HEK293 (cell line): ENCODE measurements at regions not wholly inside any gene's neighbourhood (a gene's known extent, or its start where the extent isn't known, plus 50 kb on each side); places are given as distances from the start of the nearest gene placed in this dataset.

Experiments used
- CTCF ChIA-PET: fragments of 350-600 bp; formaldehyde crosslinking; extraction: SDS; loops from one replicate; lab custom pipeline; 2021; ENCODE audit warnings: antibody characterized with exemption; lab: Yijun Ruan, JAX
- POLR2A ChIA-PET: fragments of 300-600 bp; formaldehyde crosslinking; extraction: SDS; loops from one replicate; lab custom pipeline; 2020; ENCODE audit warnings: antibody characterized with exemption, inconsistent platforms; lab: Yijun Ruan, JAX
- H3K27ac ChIP-seq: fragments of 200-500 bp; sonication (Bioruptor generic); 2 replicates; pipeline ENCODE4 v1.5.1; 2014; ENCODE audit warnings: low read depth, low read length, control low read depth, inconsistent platforms; ENCODE audit errors: extremely low read depth
- H3K36me3 ChIP-seq, 2 experiments: fragments of 200-500 bp in 1 of 2; sonication (Bioruptor generic) in 1 of 2; 1 replicate in 1 of 2; 2 replicates in 1 of 2; pipeline ENCODE4 v1.5.1; 2014 to 2017; ENCODE audit warnings: inconsistent platforms in 2 of 2, low read length in 2 of 2; ENCODE audit not compliant: control insufficient read depth in 2 of 2, insufficient read depth in 1 of 2
- H3K4me1 ChIP-seq: fragments of 200-500 bp; sonication (Bioruptor generic); 2 replicates; pipeline ENCODE4 v1.5.1; 2014; ENCODE audit warnings: mild to moderate bottlenecking, low read length, inconsistent platforms; ENCODE audit not compliant: control insufficient read depth, insufficient read depth
- H3K4me3 ChIP-seq: 2 replicates; pipeline ENCODE4 v1.5.1; 2011; ENCODE audit warnings: low read depth, mild to moderate bottlenecking, control low read depth, low read length, moderate library complexity
- H3K9me3 ChIP-seq: fragments of 200-500 bp; sonication (Bioruptor generic); 2 replicates; pipeline ENCODE4 v1.5.1; 2014; ENCODE audit warnings: low read depth, low read length, inconsistent platforms; ENCODE audit not compliant: control insufficient read depth, insufficient read depth
- FEZF1 ChIP-seq: fragments of 450-650 bp; formaldehyde crosslinking; IDR thresholded peaks from 2 replicates; pipeline ENCODE4 v1.5.1; 2016; ENCODE audit warnings: missing biosample characterization, missing genetic modification characterization
- HOXD13 ChIP-seq: sonication (generic); formaldehyde crosslinking; IDR thresholded peaks from 2 replicates; pipeline ENCODE4 v1.8.0; 2022; ENCODE audit warnings: missing genetic modification reagents, borderline replicate concordance
- SCRT1 ChIP-seq: fragments of 450-650 bp; formaldehyde crosslinking; IDR thresholded peaks from 2 replicates; pipeline ENCODE4 v1.5.1; 2016; ENCODE audit warnings: missing biosample characterization, missing genetic modification characterization, borderline replicate concordance
- SP3 ChIP-seq: fragments of 450-650 bp; formaldehyde crosslinking; IDR thresholded peaks from 2 replicates; pipeline ENCODE4 v1.5.1; 2016; ENCODE audit warnings: missing biosample characterization, missing genetic modification characterization
- YY2 ChIP-seq: fragments of 450-650 bp; formaldehyde crosslinking; IDR thresholded peaks from 2 replicates; pipeline ENCODE4 v1.5.1; 2016; ENCODE audit warnings: missing biosample characterization, missing genetic modification characterization
- ZNF138 ChIP-seq: fragments of 450-650 bp; formaldehyde crosslinking; IDR thresholded peaks from 2 replicates; pipeline ENCODE4 v1.5.1; 2016; ENCODE audit warnings: missing biosample characterization, missing genetic modification characterization, borderline replicate concordance
- ZNF146 ChIP-seq: fragments of 450-650 bp; formaldehyde crosslinking; IDR thresholded peaks from 2 replicates; pipeline ENCODE4 v1.5.1; 2016; ENCODE audit warnings: missing biosample characterization, missing genetic modification characterization
- ZNF175 ChIP-seq: fragments of 450-650 bp; formaldehyde crosslinking; IDR thresholded peaks from 2 replicates; pipeline ENCODE4 v1.5.1; 2016; ENCODE audit warnings: missing biosample characterization, missing genetic modification characterization
- ZNF266 ChIP-seq: fragments of 450-650 bp; formaldehyde crosslinking; IDR thresholded peaks from 2 replicates; pipeline ENCODE4 v1.5.1; 2016; ENCODE audit warnings: missing biosample characterization, missing genetic modification characterization, low read depth
- ZNF335 ChIP-seq: fragments of 450-650 bp; formaldehyde crosslinking; conservative IDR thresholded peaks from 2 replicates; pipeline ENCODE4 v1.5.1; 2016; ENCODE audit warnings: missing biosample characterization, missing genetic modification characterization
- ZNF341 ChIP-seq: fragments of 450-650 bp; formaldehyde crosslinking; IDR thresholded peaks from 2 replicates; pipeline ENCODE4; 2016; ENCODE audit warnings: low read depth, missing biosample characterization, missing genetic modification characterization
- ZNF350 ChIP-seq: fragments of 450-650 bp; formaldehyde crosslinking; IDR thresholded peaks from 2 replicates; pipeline ENCODE4 v1.5.0; 2017; ENCODE audit warnings: missing biosample characterization, mild to moderate bottlenecking, missing genetic modification characterization
- ZNF366 ChIP-seq: fragments of 450-650 bp; formaldehyde crosslinking; conservative IDR thresholded peaks from 2 replicates; pipeline ENCODE4 v1.5.1; 2016; ENCODE audit warnings: missing biosample characterization, missing genetic modification characterization
- ZNF513 ChIP-seq: fragments of 450-650 bp; IDR thresholded peaks from 2 replicates; pipeline ENCODE4 v1.5.1; 2018; ENCODE audit warnings: missing biosample characterization, missing genetic modification characterization
- ZNF549 ChIP-seq: fragments of 450-650 bp; IDR thresholded peaks from 2 replicates; pipeline ENCODE4 v1.5.1; 2018; ENCODE audit warnings: missing biosample characterization, missing genetic modification characterization, mild to moderate bottlenecking, inconsistent platforms, moderate library complexity
- ZNF560 ChIP-seq: fragments of 450-650 bp; formaldehyde crosslinking; IDR thresholded peaks from 2 replicates; pipeline ENCODE4 v1.5.1; 2017; ENCODE audit warnings: missing biosample characterization, missing genetic modification characterization, borderline replicate concordance
- ZNF701 ChIP-seq: fragments of 450-650 bp; formaldehyde crosslinking; IDR thresholded peaks from 2 replicates; pipeline ENCODE4 v1.5.1; 2016; ENCODE audit warnings: missing biosample characterization, missing genetic modification characterization
- ZNF830 ChIP-seq: fragments of 450-650 bp; IDR thresholded peaks from 2 replicates; pipeline ENCODE4 v1.5.0; 2018; ENCODE audit warnings: missing biosample characterization, missing genetic modification characterization, low read depth, mild to moderate bottlenecking, moderate library complexity
- ZSCAN18 ChIP-seq: fragments of 450-650 bp; formaldehyde crosslinking; IDR thresholded peaks from 2 replicates; pipeline ENCODE4 v1.5.1; 2016; ENCODE audit warnings: missing biosample characterization, missing genetic modification characterization
- TF ChIP-seq, protein P1 (sequence below): fragments of 450-650 bp; formaldehyde crosslinking; IDR thresholded peaks from 2 replicates; pipeline ENCODE4 v1.5.1; 2017; ENCODE audit warnings: missing biosample characterization, missing genetic modification characterization
- TF ChIP-seq, protein P2 (sequence below): fragments of 450-650 bp; formaldehyde crosslinking; IDR thresholded peaks from 2 replicates; pipeline ENCODE4 v1.5.1; 2016; ENCODE audit warnings: missing biosample characterization, missing genetic modification characterization, borderline replicate concordance
- TF ChIP-seq, protein P3 (sequence below): fragments of 450-650 bp; formaldehyde crosslinking; IDR thresholded peaks from 2 replicates; pipeline ENCODE4 v1.5.1; 2016; ENCODE audit warnings: missing biosample characterization, missing genetic modification characterization

DNA sequence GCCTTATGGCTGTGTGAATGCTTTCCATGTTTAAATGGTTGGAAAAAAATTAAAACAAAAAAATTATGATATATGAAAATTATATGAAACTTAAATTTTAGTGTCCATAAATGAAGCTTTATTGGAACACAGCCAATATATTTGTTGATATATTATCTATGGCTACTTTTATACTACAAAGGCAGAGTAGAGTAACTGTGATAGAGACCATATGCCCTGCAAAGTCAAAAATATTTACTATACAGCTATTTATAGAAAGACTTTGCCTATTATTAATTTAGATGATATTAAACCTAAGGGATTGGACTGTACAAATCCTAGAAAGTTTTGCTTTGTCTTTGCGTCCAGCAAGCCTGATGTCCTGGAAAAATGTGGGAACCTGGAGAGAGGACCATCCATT, 518.3 kb upstream of the JAG1 start:
- Histone ChIP-seq H3K9me3 (no peaks in the 10 kb centered on the region), H3K27ac (no peak overlapping the region), H3K36me3 (no peaks in the 10 kb centered on the region), H3K4me3 (no peak overlapping the region), H3K4me1 (no peaks in the 10 kb centered on the region)
- ChIA-PET CTCF (interaction anchor here (0.6 to 1.3 kb wide), 3 partner anchors 13 to 352 kb away, joined by 3 read pairs; no protein-coding TSS in a partner anchor), POLR2A (no interaction called here)
- TF ChIP-seq ZNF335 (tag by site-specific recombination) (no peak), ZNF138 (tag by site-specific recombination) (no peak), ZNF513 (tag by site-specific recombination) (no peak)

GRCh38 chr20:11193241-11193640, 519.4 kb upstream of the JAG1 start:
- Histone ChIP-seq H3K27ac (no peak overlapping the region), H3K4me3 (no peak overlapping the region), H3K9me3 (no peaks in the 10 kb centered on the region), H3K4me1 (no peaks in the 10 kb centered on the region), H3K36me3 (no peaks in the 10 kb centered on the region)
- ChIA-PET CTCF (interaction anchor here (1.9 kb wide), 1 partner anchor 12 kb away, joined by 6 read pairs; no protein-coding TSS in a partner anchor), POLR2A (no interaction called here)
- TF ChIP-seq, protein P1, sequence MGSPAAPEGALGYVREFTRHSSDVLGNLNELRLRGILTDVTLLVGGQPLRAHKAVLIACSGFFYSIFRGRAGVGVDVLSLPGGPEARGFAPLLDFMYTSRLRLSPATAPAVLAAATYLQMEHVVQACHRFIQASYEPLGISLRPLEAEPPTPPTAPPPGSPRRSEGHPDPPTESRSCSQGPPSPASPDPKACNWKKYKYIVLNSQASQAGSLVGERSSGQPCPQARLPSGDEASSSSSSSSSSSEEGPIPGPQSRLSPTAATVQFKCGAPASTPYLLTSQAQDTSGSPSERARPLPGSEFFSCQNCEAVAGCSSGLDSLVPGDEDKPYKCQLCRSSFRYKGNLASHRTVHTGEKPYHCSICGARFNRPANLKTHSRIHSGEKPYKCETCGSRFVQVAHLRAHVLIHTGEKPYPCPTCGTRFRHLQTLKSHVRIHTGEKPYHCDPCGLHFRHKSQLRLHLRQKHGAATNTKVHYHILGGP (tag by site-specific recombination) = no peak
- TF ChIP-seq ZNF175 (tag by site-specific recombination) (no peak), ZNF701 (tag by site-specific recombination) (no peak), ZNF341 (tag by site-specific recombination) (no peak), FEZF1 (tag by site-specific recombination) (no peak), ZNF266 (tag by site-specific recombination) (no peak), ZNF146 (tag by site-specific recombination) (no peak), SCRT1 (tag by site-specific recombination) (no peak), ZNF350 (tag by site-specific recombination) (no peak), ZNF830 (tag by site-specific recombination) (no peak), YY2 (tag by site-specific recombination) (no peak), HOXD13 (CRISPR knock-in tag) (no peak), ZSCAN18 (no peak), ZNF366 (tag by site-specific recombination) (no peak), ZNF138 (tag by site-specific recombination) (no peak), ZNF549 (tag by site-specific recombination) (no peak), ZNF560 (tag by site-specific recombination) (no peak), SP3 (tag by site-specific recombination) (no peak)
- TF ChIP-seq, protein P2, sequence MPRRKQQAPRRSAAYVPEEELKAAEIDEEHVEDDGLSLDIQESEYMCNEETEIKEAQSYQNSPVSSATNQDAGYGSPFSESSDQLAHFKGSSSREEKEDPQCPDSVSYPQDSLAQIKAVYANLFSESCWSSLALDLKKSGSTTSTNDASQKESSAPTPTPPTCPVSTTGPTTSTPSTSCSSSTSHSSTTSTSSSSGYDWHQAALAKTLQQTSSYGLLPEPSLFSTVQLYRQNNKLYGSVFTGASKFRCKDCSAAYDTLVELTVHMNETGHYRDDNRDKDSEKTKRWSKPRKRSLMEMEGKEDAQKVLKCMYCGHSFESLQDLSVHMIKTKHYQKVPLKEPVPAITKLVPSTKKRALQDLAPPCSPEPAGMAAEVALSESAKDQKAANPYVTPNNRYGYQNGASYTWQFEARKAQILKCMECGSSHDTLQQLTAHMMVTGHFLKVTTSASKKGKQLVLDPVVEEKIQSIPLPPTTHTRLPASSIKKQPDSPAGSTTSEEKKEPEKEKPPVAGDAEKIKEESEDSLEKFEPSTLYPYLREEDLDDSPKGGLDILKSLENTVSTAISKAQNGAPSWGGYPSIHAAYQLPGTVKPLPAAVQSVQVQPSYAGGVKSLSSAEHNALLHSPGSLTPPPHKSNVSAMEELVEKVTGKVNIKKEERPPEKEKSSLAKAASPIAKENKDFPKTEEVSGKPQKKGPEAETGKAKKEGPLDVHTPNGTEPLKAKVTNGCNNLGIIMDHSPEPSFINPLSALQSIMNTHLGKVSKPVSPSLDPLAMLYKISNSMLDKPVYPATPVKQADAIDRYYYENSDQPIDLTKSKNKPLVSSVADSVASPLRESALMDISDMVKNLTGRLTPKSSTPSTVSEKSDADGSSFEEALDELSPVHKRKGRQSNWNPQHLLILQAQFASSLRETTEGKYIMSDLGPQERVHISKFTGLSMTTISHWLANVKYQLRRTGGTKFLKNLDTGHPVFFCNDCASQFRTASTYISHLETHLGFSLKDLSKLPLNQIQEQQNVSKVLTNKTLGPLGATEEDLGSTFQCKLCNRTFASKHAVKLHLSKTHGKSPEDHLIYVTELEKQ (tag by site-specific recombination) = no peak
- TF ChIP-seq, protein P3, sequence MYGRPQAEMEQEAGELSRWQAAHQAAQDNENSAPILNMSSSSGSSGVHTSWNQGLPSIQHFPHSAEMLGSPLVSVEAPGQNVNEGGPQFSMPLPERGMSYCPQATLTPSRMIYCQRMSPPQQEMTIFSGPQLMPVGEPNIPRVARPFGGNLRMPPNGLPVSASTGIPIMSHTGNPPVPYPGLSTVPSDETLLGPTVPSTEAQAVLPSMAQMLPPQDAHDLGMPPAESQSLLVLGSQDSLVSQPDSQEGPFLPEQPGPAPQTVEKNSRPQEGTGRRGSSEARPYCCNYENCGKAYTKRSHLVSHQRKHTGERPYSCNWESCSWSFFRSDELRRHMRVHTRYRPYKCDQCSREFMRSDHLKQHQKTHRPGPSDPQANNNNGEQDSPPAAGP (tag by site-specific recombination) = no peak
